Body of pancreas (tissue), 4 donors: ENCODE measurements at regions not wholly inside any gene's neighbourhood (a gene's known extent, or its start where the extent isn't known, plus 50 kb on each side); places are given as distances from the start of the nearest gene placed in this dataset.
"Not testable (repeated sequence)": the region's sequence is repeated elsewhere in the genome, so short reads cannot be mapped to it uniquely, and the experiment has no call there.

Experiments used
- ATAC-seq: fragments of 150-250 bp; one replicate; pipeline ENCODE4 v1.9.1; 2016
- DNase-seq, 4 donors: peaks; one replicate each; pipeline ENCODE4 v3.0.0-alpha.2; 2019
- H3K27ac ChIP-seq, 4 donors: fragments of 200-600 bp; sonication (generic); 1 replicate in 3 of 4; 2 replicates in 1 of 4; pipeline versions ENCODE4 v1.5.1 to v1.6.1; 2016 to 2019; ENCODE audit warnings: mild to moderate bottlenecking in 1 of 4, mixed read lengths in 1 of 4, moderate library complexity in 1 of 4
- H3K27me3 ChIP-seq, 2 donors: fragments of 200-600 bp; sonication (generic); one replicate each; pipeline ENCODE4 v1.6.0; 2016; ENCODE audit warnings: mild to moderate bottlenecking in 1 of 2
- H3K36me3 ChIP-seq, 2 donors: fragments of 200-600 bp; sonication (generic); replicated peaks in 1 of 2; 2 replicates each; pipeline ENCODE4 v1.5.1; 2016; ENCODE audit warnings: low read depth in 2 of 2; ENCODE audit not compliant: insufficient read depth in 1 of 2
- H3K4me1 ChIP-seq: fragments of 200-600 bp; sonication (generic); one replicate; pipeline ENCODE4 v1.6.0; 2016
- H3K4me3 ChIP-seq, 2 donors: fragments of 200-600 bp; sonication (generic); 1 replicate in 1 of 2; 2 replicates in 1 of 2; pipeline ENCODE4 v1.5.1; 2016 to 2019
- H3K9me3 ChIP-seq, 3 donors: fragments of 200-600 bp; sonication (generic); 1 replicate in 2 of 3; 2 replicates in 1 of 3; pipeline ENCODE4 v1.5.1; 2016
- CTCF ChIP-seq, 7 experiments: fragments of 450-650 bp in 4 of 7; fragments of 200-600 bp in 3 of 7; sonication (generic) in 3 of 7; IDR thresholded peaks; one replicate each; pipeline ENCODE4 v1.5.1; 2016 to 2019; ENCODE audit warnings: antibody characterized with exemption in 7 of 7
- POLR2A ChIP-seq, 3 donors: fragments of 450-650 bp; IDR thresholded peaks; one replicate each; pipeline ENCODE4 v1.6.1; 2016; ENCODE audit warnings: antibody characterized with exemption in 3 of 3, mild to moderate bottlenecking in 2 of 3
- WGBS, 2 donors: methylation state at CpG; one replicate each; pipeline ENCODE4 v1.1.5; 2017; 5-methylcytosine and 5-hydroxymethylcytosine counted together
- intact Hi-C: fragments of 100-400 bp; cut with DNase I; formaldehyde crosslinking; loops from one replicate; pipeline ENCODE4 v1.15.1; 2023

- H3K27ac ChIP-seq, result no peak overlapping the region
- no peaks in the 10 kb centered on the region for H3K4me1 ChIP-seq
- WGBS, 2 donors, result 83 to 85% methylated on average over 5 of the region's 5 CpGs
- no peaks in the 10 kb centered on the region for H3K27me3 ChIP-seq
- no peaks in the 10 kb centered on the region for H3K9me3 ChIP-seq
- no peaks in the 10 kb centered on the region for H3K36me3 ChIP-seq
- ATAC-seq, result no peak
- TF ChIP-seq CTCF (IDR thresholded peaks at IDR 0.05) (no peak), POLR2A (IDR thresholded peaks at IDR 0.05) (no peak)
- intact Hi-C loops, result no loop called here
- H3K4me3 ChIP-seq, result no peak overlapping the region
- no peak for DNase-seq
Observed at GRCh38 chr12:87596134-87596533, 433.1 kb downstream of the C12orf50 start.

GRCh38 chr12:87585882-87586557 lies 443.2 kb downstream of the C12orf50 start:
- Histone ChIP-seq H3K4me1 (no peaks in the 10 kb centered on the region), H3K27me3 (no peaks in the 10 kb centered on the region), H3K36me3 (no peaks in the 10 kb centered on the region), H3K4me3 (no peak overlapping the region), H3K9me3 (no peaks in the 10 kb centered on the region), H3K27ac (no peak overlapping the region)
- 52 to 54% methylated on average over 2 of the region's 2 CpGs for WGBS, 2 donors
- intact Hi-C loops, result no loop called here
- DNase-seq, result no peak
- TF ChIP-seq POLR2A (IDR thresholded peaks at IDR 0.05) (no peak), CTCF (IDR thresholded peaks at IDR 0.05) (no peak)
- no peak for ATAC-seq

GRCh38 chr12:87579091-87579490 lies 450.1 kb downstream of the C12orf50 start:
- H3K4me1 ChIP-seq, H3K4me3 ChIP-seq, H3K27ac ChIP-seq, H3K36me3 ChIP-seq, ATAC-seq, H3K9me3 ChIP-seq, intact Hi-C loops, DNase-seq, H3K27me3 ChIP-seq: not testable (repeated sequence)
- WGBS, 2 donors, result 89% methylated on average over 4 of the region's 4 CpGs

- no peaks in the 10 kb centered on the region for H3K27me3 ChIP-seq
- DNase-seq (no peak), ATAC-seq (no peak)
- no peak overlapping the region for H3K4me3 ChIP-seq
- TF ChIP-seq POLR2A (IDR thresholded peaks at IDR 0.05), result no peak
- TF ChIP-seq CTCF (IDR thresholded peaks at IDR 0.05), result no peak
- no peak overlapping the region for H3K27ac ChIP-seq
- intact Hi-C loops, result no loop called here
- 43 to 44% methylated on average over 2 of the region's 2 CpGs for WGBS, 2 donors
- H3K9me3 ChIP-seq, result no peaks in the 10 kb centered on the region
- no peaks in the 10 kb centered on the region for H3K36me3 ChIP-seq
- no peaks in the 10 kb centered on the region for H3K4me1 ChIP-seq
Observed at GRCh38 chr12:87575906-87576305, 453.3 kb downstream of the C12orf50 start.

GRCh38 chr12:87566918-87567317 lies 462.3 kb downstream of the C12orf50 start:
- ATAC-seq, DNase-seq, H3K4me1 ChIP-seq, H3K27ac ChIP-seq, intact Hi-C loops, H3K36me3 ChIP-seq, H3K27me3 ChIP-seq, H3K4me3 ChIP-seq, H3K9me3 ChIP-seq: not testable (repeated sequence)
- WGBS, 2 donors, result 78 to 89% methylated on average over 4 of the region's 4 CpGs

- Histone ChIP-seq H3K9me3 (no peaks in the 10 kb centered on the region), H3K27me3 (no peaks in the 10 kb centered on the region), H3K36me3 (no peaks in the 10 kb centered on the region), H3K4me1 (no peaks in the 10 kb centered on the region), H3K27ac (no peak overlapping the region), H3K4me3 (no peak overlapping the region)
- 45 to 55% methylated on average over 5 of the region's 5 CpGs for WGBS, 2 donors
- ATAC-seq, result no peak
- intact Hi-C loops, result no loop called here
- TF ChIP-seq CTCF (IDR thresholded peaks at IDR 0.05) (no peak), POLR2A (IDR thresholded peaks at IDR 0.05) (no peak)
- DNase-seq, result no peak
Observed at GRCh38 chr12:87556985-87557384, 472.2 kb downstream of the C12orf50 start.

- intact Hi-C loops, H3K4me3 ChIP-seq, H3K4me1 ChIP-seq, DNase-seq, H3K27me3 ChIP-seq, H3K27ac ChIP-seq, ATAC-seq, H3K9me3 ChIP-seq, H3K36me3 ChIP-seq: not testable (repeated sequence)
- 63 to 81% methylated on average over 5 of the region's 5 CpGs for WGBS, 2 donors
Observed at GRCh38 chr12:87531213-87531612, 498.0 kb downstream of the C12orf50 start.
